ENCODE measurements at regions not wholly inside any gene's neighbourhood (a gene's known extent, or its start where the extent isn't known, plus 50 kb on each side); places are given as distances from the start of the nearest gene placed in this dataset.

DNA sequence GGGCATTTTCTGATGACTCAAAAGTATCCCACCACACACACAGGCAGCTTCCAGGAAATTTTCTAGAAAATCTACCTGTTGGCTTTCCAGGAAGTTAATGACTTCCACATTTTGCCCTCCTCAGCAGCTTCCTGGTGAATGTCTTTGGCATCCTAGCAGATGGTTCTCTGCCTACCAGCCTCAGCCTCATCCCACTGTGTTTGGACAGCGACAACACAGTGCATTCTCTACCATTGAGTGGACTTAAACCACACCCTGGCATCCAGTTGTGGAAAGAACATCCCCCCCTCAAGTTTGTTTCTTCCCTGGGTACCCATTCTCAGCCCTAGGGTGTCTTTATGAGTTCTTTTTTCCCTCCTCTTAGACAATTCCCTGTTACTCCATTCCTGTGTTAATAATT is 50.8 kb upstream of the GADL1 start:
- DNase-seq: no peak

- peak; percentile 3 for DNase-seq
These were observed 54.0 kb upstream of the GADL1 start for GRCh38 chr3:30948426-30948825.

GRCh38 chr3:30951826-30952225 is 57.4 kb upstream of the GADL1 start:
- DNase-seq: no peak

- DNase-seq: no peak
These were observed 58.3 kb upstream of the GADL1 start for GRCh38 chr3:30952786-30953185.

- DNase-seq: no peak
These were observed 60.0 kb upstream of the GADL1 start for GRCh38 chr3:30954426-30954825.

GRCh38 chr3:30962084-30962483 is 67.6 kb upstream of the GADL1 start:
- no peak for DNase-seq

DNA sequence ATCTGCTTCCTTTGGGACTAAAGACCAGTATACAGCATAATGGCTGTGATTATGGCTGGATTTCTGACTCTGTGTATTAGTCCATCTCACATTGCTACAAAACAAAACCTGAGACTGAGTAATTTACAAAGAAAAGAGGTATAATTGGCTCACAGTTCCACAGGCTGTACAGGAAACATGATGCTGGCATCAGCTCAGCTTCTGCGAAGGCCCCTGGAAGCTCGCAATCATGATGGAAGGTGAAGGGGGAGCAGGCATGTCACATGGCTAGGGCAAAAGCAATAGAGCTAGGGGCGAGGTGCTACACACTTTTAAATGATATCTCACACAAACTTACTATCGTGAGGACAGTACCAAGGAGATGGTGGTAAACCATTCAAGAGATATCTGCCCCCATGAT is 68.0 kb upstream of the GADL1 start:
- DNase-seq: no peak

DNA sequence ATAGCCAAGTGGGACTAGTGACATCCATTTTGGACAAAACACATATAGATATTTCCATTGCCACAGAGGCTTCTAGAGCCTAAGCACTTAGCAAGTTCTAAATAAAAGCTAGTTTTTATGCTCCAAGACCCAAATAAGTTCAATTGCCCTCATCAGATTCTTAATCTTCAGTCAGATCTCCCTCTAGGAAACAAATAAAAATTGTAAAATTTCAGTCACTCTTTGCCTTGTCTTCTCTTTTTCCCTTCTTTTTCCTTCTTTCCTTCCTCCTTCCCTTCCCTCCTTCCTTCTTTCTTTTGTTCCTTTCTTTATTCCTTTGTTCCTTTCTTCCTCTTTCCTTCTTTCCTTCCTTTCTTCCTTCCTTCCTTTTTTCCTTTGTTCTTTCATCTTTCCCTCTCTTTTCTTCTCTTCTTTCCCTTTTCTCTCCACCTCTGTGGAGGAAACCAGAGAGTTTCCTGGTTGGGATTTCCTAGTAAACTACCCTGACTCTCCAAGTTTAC is 68.8 kb upstream of the GADL1 start:
- DNase-seq: no peak

DNA sequence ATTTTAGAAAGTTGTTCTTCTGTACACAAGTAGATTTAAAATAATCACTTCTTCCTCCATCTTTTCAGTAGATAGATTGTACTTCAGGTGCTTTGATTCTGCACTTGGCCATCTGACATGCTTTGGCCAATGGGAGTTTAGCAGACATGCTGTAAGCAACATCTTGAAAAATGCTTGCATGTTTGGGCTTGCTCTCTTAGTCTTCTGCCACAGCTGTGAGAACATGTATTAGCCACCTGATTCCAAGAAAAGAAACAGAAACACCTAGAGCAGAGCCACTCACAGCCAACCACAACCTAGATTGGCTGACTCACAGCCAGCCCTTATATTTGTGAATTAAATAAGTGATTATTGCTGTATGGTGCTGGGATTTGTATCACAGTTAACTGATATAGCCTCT is 70.2 kb upstream of the GADL1 start:
- DNase-seq: no peak

DNA sequence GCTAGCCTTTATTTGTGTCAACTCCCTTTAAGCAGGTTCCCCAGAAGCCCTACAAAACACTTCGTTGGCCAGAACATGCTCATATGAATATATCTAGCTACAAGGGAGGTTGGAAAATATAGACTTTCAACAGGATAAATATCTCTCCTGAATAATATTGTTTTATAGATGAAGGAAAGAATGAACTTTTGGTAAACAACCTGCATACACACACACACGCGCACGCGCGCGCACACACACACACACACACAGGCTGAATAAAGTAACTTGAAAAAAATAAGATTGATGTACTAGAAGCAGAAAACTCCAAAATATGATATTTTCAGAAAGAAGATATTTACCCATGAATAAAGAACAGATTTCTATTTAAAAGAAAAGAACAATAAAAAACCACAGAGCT is 72.4 kb upstream of the GADL1 start:
- DNase-seq: no peak

DNA sequence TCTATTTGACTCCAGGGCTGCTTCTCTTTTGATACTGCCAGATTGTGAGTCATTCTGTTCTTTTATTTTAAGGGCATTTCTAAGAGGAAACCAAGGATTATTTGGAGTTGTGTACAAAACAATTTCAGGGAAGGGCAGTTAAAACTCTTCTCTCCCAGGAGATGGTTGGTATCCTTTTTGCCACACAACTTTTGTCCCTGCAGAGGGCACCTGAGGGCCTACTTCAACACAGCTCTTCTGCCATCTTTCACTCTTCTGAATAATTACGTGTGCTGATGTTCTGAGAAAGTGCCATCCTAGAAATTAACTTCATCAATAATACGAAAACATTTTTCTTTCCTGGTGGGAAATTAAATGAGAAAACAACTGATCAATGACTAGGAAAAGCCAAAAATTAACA is 75.7 kb upstream of the GADL1 start:
- DNase-seq: peak; percentile 2

DNA sequence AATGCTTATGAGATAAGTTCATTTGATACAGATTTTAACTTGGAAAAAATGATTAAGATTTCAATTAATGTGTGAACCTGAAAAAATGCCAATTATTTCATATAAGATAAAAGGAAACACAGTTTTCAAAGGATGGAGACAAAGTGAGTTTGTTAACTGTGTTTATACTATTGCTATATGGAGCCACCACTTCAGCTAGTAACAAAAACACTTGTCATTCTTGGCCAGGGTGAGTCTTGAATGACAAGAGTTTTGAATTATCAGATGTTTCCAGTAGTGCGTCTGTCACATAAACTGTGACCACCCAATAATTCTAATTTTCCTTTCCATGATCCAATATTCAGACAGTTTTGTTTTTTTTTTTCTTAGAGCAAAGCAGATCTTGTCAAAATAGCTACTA is 78.0 kb upstream of the GADL1 start:
- no peak for DNase-seq

DNA sequence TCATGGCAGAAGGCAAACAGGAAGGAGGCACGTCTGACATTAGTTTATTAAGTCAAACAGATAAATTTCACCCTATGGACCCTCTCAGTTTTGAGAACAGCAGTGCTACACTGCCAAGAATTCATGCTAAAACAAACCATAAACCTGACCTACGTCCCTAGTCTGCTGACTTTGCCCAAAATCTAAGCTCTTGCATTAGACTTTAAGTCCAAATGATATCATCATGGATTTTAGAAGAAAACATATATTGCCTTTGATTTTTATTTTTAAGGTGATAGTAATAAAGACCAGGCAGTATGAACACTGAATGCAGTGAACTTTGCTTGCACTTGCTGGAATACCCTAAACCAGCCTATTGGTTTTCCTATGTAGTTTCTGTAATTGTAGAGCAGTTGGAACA is 79.6 kb upstream of the GADL1 start:
- no peak for DNase-seq

GRCh38 chr3:30977592-30977991 is 83.1 kb upstream of the GADL1 start:
- no peak for DNase-seq

- no peak for DNase-seq
These were observed 86.5 kb upstream of the GADL1 start for GRCh38 chr3:30980993-30981392.

DNA sequence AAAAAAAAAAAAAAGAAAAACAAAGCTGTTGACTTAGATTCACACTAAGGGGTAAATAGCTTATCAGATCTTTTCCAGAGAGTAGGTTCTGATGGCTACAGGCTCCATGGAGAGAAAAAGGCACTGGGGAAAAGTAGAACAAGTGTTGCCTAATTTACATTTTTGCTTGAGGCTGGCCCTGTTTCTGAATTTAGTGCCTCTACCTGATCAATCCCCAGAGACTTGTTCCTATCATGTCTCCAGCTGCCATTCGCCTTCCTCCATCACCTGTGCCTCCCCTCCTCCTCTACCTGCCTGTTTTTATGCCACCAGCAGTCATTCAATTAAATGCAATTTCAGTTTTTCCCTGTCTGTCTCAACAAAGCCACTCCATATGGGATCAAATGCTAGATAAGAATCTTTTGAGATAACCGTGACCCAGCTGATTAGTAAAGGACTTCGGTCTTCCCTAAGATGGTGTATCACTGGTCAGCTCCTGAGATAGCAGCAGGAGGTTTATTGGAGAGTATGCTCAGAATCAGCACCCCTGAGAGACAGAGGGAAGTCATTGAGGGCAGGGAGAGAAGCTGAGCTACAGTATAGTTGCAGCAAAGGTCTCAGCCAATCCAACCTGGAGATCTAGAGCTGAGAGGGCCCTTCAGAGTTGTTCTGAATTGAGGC is 88.1 kb upstream of the GADL1 start:
- DNase-seq: no peak

- DNase-seq: no peak
These were observed 90.6 kb upstream of the GADL1 start for GRCh38 chr3:30984855-30985749.

GRCh38 chr3:30986551-30986950 is 92.1 kb upstream of the GADL1 start:
- DNase-seq: no peak

- DNase-seq: no peak
These were observed 94.3 kb upstream of the GADL1 start for GRCh38 chr3:30988769-30989168.

GRCh38 chr3:30989276-30990030 is 95.0 kb upstream of the GADL1 start:
- peak; percentile 26 for DNase-seq

DNA sequence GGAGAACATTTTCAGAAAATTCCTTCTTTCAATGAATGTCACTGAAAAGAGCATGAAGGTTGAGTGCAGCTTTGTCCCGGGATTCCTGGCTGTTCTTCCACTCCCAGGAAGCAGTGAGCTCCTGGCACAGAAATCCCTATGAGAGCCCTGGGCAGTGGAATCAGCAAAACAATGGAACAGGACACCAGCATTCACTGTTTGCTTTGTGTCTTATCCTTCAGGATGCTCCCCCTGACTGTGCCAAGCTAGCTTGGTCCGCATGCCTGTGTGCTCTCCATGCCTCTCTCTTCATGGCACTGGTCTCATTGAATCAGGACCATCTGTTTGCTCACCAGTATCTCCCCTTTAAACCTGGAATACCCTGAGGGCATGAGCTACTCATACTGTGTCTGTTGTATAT is 102.0 kb upstream of the GADL1 start:
- DNase-seq: peak; percentile 31

DNA sequence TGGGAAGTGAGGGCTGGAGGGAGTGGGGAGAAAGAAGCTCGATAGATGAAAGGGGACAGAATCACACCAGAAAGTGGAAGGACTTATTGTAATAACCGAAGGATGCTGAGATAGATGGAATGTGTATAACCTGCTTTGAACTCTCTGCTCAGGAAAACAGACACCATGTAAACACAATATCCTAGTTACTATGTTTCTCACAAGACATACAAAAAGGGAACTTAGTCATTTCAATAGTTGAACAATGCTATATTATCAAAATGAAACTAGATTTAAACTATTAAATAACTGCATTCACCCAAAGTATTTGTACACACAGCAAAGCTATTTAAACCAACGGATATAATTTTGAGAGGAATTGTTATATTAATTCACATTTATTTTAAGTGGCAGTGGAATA is 108.3 kb upstream of the GADL1 start:
- DNase-seq: no peak

DNA sequence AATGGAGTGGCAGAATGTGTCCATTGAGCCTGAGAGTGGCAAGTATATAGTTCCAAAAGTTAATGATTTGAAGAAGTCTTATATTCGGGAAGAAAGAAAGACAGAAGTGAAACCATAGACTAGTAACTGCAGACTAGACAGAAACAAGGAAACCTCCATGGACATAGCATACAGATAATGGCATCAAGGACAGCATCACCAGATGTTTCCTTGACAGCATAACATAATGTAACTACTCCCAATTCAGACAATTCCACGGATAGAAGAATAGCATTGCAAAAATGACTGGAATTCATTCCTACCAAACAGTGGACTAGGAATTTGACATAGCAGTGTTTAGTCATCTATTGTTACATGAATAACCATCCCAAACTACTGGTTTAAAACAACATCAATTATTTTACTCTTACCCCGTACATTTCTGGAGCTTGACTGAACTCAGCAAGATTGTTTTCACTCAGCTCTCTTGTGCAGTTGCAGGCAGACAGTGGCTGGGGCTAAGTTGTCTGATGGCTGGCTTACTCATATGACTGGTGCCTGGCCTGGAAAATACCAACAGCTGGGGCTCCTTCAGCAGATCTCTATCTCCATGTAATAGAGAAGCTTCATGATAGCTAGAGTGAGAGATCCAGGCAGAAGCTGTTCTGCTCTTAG is 109.7 kb upstream of the GADL1 start:
- no peak for DNase-seq
